H1 (cell line): ENCODE measurements at regions not wholly inside any gene's neighbourhood (a gene's known extent, or its start where the extent isn't known, plus 50 kb on each side); places are given as distances from the start of the nearest gene placed in this dataset.

ENCODE experiments used
- CREB1 ChIP-seq: IDR thresholded peaks from 2 replicates; pipeline ENCODE4 v1.6.1; 2012; ENCODE audit warnings: inconsistent platforms
- JUN ChIP-seq: IDR thresholded peaks from 2 replicates; pipeline ENCODE4 v1.6.1; 2011; ENCODE audit warnings: low read depth, mild to moderate bottlenecking, improper control_type of control experiment, low read length
- KDM5A ChIP-seq: fragments of 200-600 bp; IDR thresholded peaks from 2 replicates; pipeline ENCODE4 v1.7.1; 2012; ENCODE audit warnings: mild to moderate bottlenecking, low read length, inconsistent platforms, mixed read lengths
- POLR2A ChIP-seq, 2 experiments: IDR thresholded peaks; 1 replicate in 1 of 2; 2 replicates in 1 of 2; pipeline ENCODE4 v1.6.1; 2011; ENCODE audit warnings: low read depth in 2 of 2, low read length in 2 of 2, mild to moderate bottlenecking in 2 of 2; ENCODE audit errors: control extremely low read depth in 1 of 2
- RAD21 ChIP-seq, 2 experiments: IDR thresholded peaks in 1 of 2; conservative IDR thresholded peaks in 1 of 2; 2 replicates each; pipeline ENCODE4 v1.6.1; 2011; ENCODE audit warnings: low read depth in 2 of 2, low read length in 2 of 2, improper control_type of control experiment in 1 of 2, inconsistent platforms in 1 of 2, mild to moderate bottlenecking in 1 of 2, moderate library complexity in 1 of 2
- SP1 ChIP-seq: IDR thresholded peaks from 2 replicates; pipeline ENCODE4 v1.6.1; 2011; ENCODE audit warnings: low read depth, low read length
- TBP ChIP-seq: IDR thresholded peaks from 2 replicates; pipeline ENCODE4 v1.6.1; 2011; ENCODE audit warnings: low read depth, low read length, improper control_type of control experiment
- ZNF274 ChIP-seq: IDR thresholded peaks from 2 replicates; pipeline ENCODE4 v1.7.0; 2012; ENCODE audit warnings: low read length, borderline replicate concordance; ENCODE audit errors: extremely low read depth
- TF ChIP-seq, protein P1 (sequence below): IDR thresholded peaks from 2 replicates; pipeline ENCODE4 v1.6.1; 2012; ENCODE audit warnings: inconsistent platforms

DNA sequence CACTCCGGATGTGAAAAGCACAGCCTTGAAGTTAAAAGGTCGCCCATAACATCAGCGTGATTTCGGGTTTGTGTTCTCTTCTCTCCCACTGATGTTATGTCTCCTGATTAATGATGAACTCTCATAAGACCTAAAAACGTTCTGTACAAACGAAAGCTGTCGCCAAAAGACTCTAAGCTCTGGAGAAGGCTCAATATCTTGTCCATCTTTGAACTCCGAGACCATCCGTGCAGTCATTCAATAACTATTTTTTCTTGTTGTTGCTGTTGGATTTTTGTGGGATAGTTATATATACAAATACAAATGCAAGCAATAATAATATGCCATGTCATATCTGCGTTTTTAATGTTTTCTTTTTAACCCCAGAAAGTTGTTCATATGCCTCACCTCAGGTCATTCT lies 291.8 kb upstream of the MARCKS start:
- TF ChIP-seq SP1 = no peak
- no peak for TF ChIP-seq JUN
- no peak for TF ChIP-seq CREB1
- no peak for TF ChIP-seq POLR2A (IDR thresholded peaks at IDR 0.05; ENCODE audit: control extremely low read depth in 1 of 2, low read depth in 2 of 2, low read length in 2 of 2)
- no peak for TF ChIP-seq ZNF274
- no peak for TF ChIP-seq RAD21 (IDR thresholded peaks at IDR 0.05 in 1 of 2, conservative IDR thresholded peaks at IDR 0.05 in 1 of 2; ENCODE audit: low read depth in 2 of 2, low read length in 2 of 2)
- TF ChIP-seq, protein P1, sequence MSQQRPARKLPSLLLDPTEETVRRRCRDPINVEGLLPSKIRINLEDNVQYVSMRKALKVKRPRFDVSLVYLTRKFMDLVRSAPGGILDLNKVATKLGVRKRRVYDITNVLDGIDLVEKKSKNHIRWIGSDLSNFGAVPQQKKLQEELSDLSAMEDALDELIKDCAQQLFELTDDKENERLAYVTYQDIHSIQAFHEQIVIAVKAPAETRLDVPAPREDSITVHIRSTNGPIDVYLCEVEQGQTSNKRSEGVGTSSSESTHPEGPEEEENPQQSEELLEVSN = no peak
- no peak for TF ChIP-seq TBP
- TF ChIP-seq KDM5A = no peak
